GM12891 (cell line): ENCODE measurements at regions not wholly inside any gene's neighbourhood (a gene's known extent, or its start where the extent isn't known, plus 50 kb on each side); places are given as distances from the start of the nearest gene placed in this dataset.

Experiments
- PAX5 ChIP-seq: IDR thresholded peaks from 2 replicates; pipeline ENCODE4 v1.6.1; 2011; ENCODE audit warnings: low read length, moderate library complexity, mild to moderate bottlenecking; ENCODE audit not compliant: insufficient read depth, severe bottlenecking
- POLR2A ChIP-seq: IDR thresholded peaks from 2 replicates; pipeline ENCODE4 v1.6.1; 2011; ENCODE audit warnings: low read depth, low read length, control low read depth
- POLR2AphosphoS5 ChIP-seq: IDR thresholded peaks from 2 replicates; pipeline ENCODE4 v1.6.1; 2011; ENCODE audit warnings: low read depth, low read length, control low read depth
- POU2F2 ChIP-seq: IDR thresholded peaks from 2 replicates; pipeline ENCODE4 v1.6.1; 2011; ENCODE audit warnings: low read depth, mild to moderate bottlenecking, control low read depth, low read length, moderate library complexity
- SPI1 ChIP-seq: IDR thresholded peaks from 2 replicates; pipeline ENCODE4 v1.6.1; 2011; ENCODE audit warnings: low read depth, low read length, control low read depth
- TAF1 ChIP-seq: IDR thresholded peaks from 2 replicates; pipeline ENCODE4 v1.6.1; 2011; ENCODE audit warnings: low read depth, low read length, control low read depth

GRCh38 chr2:175317751-175318150, 136.2 kb upstream of the ATP5MC3 start:
- no peak for TF ChIP-seq POLR2AphosphoS5
- no peak for TF ChIP-seq POLR2A
- no peak for TF ChIP-seq POU2F2
- TF ChIP-seq TAF1, result no peak
- TF ChIP-seq PAX5, result no peak
- TF ChIP-seq SPI1, result no peak
